NT2/D1 (cell line): ENCODE measurements at regions not wholly inside any gene's neighbourhood (a gene's known extent, or its start where the extent isn't known, plus 50 kb on each side); places are given as distances from the start of the nearest gene placed in this dataset.

Experiments
- DNase-seq: peaks from one replicate; pipeline ENCODE4 v3.0.0-alpha.2; 2011; ENCODE audit warnings: low read depth, low spot score
- H3K27me3 ChIP-seq: 2 replicates; pipeline ENCODE4 v1.6.0; 2011; ENCODE audit warnings: mild to moderate bottlenecking; ENCODE audit not compliant: insufficient read length, insufficient read depth
- H3K36me3 ChIP-seq: 2 replicates; pipeline ENCODE4 v1.6.1; 2011; ENCODE audit warnings: mild to moderate bottlenecking, low read length, mixed read lengths; ENCODE audit not compliant: insufficient read depth, insufficient read length
- H3K4me1 ChIP-seq: 2 replicates; pipeline ENCODE4 v1.5.1; 2011; ENCODE audit not compliant: insufficient read depth, insufficient read length
- H3K4me3 ChIP-seq: 2 replicates; pipeline ENCODE4 v1.5.1; 2011; ENCODE audit warnings: low read depth; ENCODE audit not compliant: insufficient read length
- H3K9ac ChIP-seq: 2 replicates; pipeline ENCODE4 v1.6.0; 2011; ENCODE audit warnings: low read depth; ENCODE audit not compliant: insufficient read length
- H3K9me3 ChIP-seq: 2 replicates; pipeline ENCODE4 v1.5.1; 2011; ENCODE audit warnings: mild to moderate bottlenecking, low read length; ENCODE audit not compliant: insufficient read depth
- SUZ12 ChIP-seq: IDR thresholded peaks from 2 replicates; pipeline ENCODE4 v1.6.1; 2011; ENCODE audit not compliant: insufficient read length, insufficient read depth; ENCODE audit errors: extremely low read depth
- YY1 ChIP-seq: IDR thresholded peaks from 2 replicates; pipeline ENCODE4 v1.6.1; 2011; ENCODE audit not compliant: insufficient read length, insufficient read depth
- ZNF274 ChIP-seq: IDR thresholded peaks from 2 replicates; pipeline ENCODE4 v1.6.1; 2011; ENCODE audit warnings: mild to moderate bottlenecking, low read depth, low read length

GRCh38 chr2:15881120-15881433, 59.3 kb upstream of the MYCN start:
- no peak for TF ChIP-seq YY1
- no peak for TF ChIP-seq ZNF274
- H3K36me3 ChIP-seq = no peaks in the 10 kb centered on the region
- H3K9me3 ChIP-seq = peaks cover 12% of the 10 kb centered on the region; the same call in 1 of the 2 replicates
- no peaks in the 10 kb centered on the region for H3K27me3 ChIP-seq
- no peak overlapping the region for H3K4me3 ChIP-seq
- no peak overlapping the region for H3K9ac ChIP-seq
- no peaks in the 10 kb centered on the region for H3K4me1 ChIP-seq
- no peak for DNase-seq

- no peak overlapping the region for H3K4me3 ChIP-seq
- H3K36me3 ChIP-seq = no peaks in the 10 kb centered on the region
- H3K4me1 ChIP-seq = no peaks in the 10 kb centered on the region
- no peaks in the 10 kb centered on the region for H3K27me3 ChIP-seq
- DNase-seq = no peak
- no peak for TF ChIP-seq ZNF274
- TF ChIP-seq YY1 = no peak
- TF ChIP-seq SUZ12 = no peak
- peaks cover 6% of the 10 kb centered on the region; the same call in 1 of the 2 replicates for H3K9me3 ChIP-seq
- H3K9ac ChIP-seq = no peak overlapping the region
Measured at GRCh38 chr2:15881676-15882075, 58.7 kb upstream of the MYCN start.

GRCh38 chr2:15882761-15883497, 57.4 kb upstream of the MYCN start:
- Histone ChIP-seq H3K27me3 (no peaks in the 10 kb centered on the region), H3K36me3 (no peaks in the 10 kb centered on the region), H3K4me1 (no peaks in the 10 kb centered on the region), H3K9me3 (no peaks in the 10 kb centered on the region), H3K4me3 (no peak overlapping the region), H3K9ac (no peak overlapping the region)
- DNase-seq = no peak
- TF ChIP-seq SUZ12 (no peak), YY1 (no peak), ZNF274 (no peak)

- Histone ChIP-seq H3K36me3 (no peaks in the 10 kb centered on the region), H3K9ac (no peak overlapping the region)
Measured at GRCh38 chr2:15883684-15884083, 56.7 kb upstream of the MYCN start.

GRCh38 chr2:15884790-15885189, 55.6 kb upstream of the MYCN start:
- no peak overlapping the region for H3K4me3 ChIP-seq
- peaks cover 6% of the 10 kb centered on the region for H3K4me1 ChIP-seq
- no peak overlapping the region for H3K9ac ChIP-seq
- no peaks in the 10 kb centered on the region for H3K27me3 ChIP-seq
- no peaks in the 10 kb centered on the region for H3K36me3 ChIP-seq
- TF ChIP-seq YY1 (no peak), SUZ12 (no peak), ZNF274 (no peak)
- DNase-seq = no peak
- no peaks in the 10 kb centered on the region for H3K9me3 ChIP-seq

More at GRCh38 chr2:15883684-15884083, 56.7 kb upstream of the MYCN start:
- TF ChIP-seq ZNF274 (no peak), SUZ12 (no peak), YY1 (no peak)
- no peak for DNase-seq
- Histone ChIP-seq H3K27me3 (no peaks in the 10 kb centered on the region), H3K9me3 (no peaks in the 10 kb centered on the region), H3K4me1 (no peaks in the 10 kb centered on the region), H3K4me3 (no peak overlapping the region)

GRCh38 chr2:15886231-15886630, 54.1 kb upstream of the MYCN start:
- TF ChIP-seq YY1 (no peak), ZNF274 (no peak), SUZ12 (no peak)
- Histone ChIP-seq H3K36me3 (no peaks in the 10 kb centered on the region), H3K9me3 (no peaks in the 10 kb centered on the region), H3K27me3 (no peaks in the 10 kb centered on the region), H3K4me3 (no peak overlapping the region), H3K9ac (no peak overlapping the region), H3K4me1 (peaks cover 6% of the 10 kb centered on the region)
- DNase-seq = no peak

- Histone ChIP-seq H3K36me3 (no peaks in the 10 kb centered on the region), H3K4me3 (no peak overlapping the region)
Measured at GRCh38 chr2:15889442-15890123, 50.8 kb upstream of the MYCN start.

More at GRCh38 chr2:15889442-15890123, 50.8 kb upstream of the MYCN start:
- no peak for TF ChIP-seq YY1
- TF ChIP-seq ZNF274 = no peak
- TF ChIP-seq SUZ12 = no peak
- Histone ChIP-seq H3K4me1 (peaks cover 10% of the 10 kb centered on the region), H3K9me3 (no peaks in the 10 kb centered on the region), H3K27me3 (no peaks in the 10 kb centered on the region), H3K9ac (no peak overlapping the region)
- DNase-seq = no peak
